D721Med (cell line): ENCODE measurements at regions not wholly inside any gene's neighbourhood (a gene's known extent, or its start where the extent isn't known, plus 50 kb on each side); places are given as distances from the start of the nearest gene placed in this dataset.

Experiments
- DNase-seq: peaks from one replicate; pipeline ENCODE4 v3.0.0; 2011; ENCODE audit warnings: low spot score; ENCODE audit not compliant: insufficient read length
- FAIRE-seq: peaks from 2 replicates; lab custom pipeline; 2011; peaks lifted over from hg19 to GRCh38; lab: Jason Lieb, UNC
- CTCF ChIP-seq: IDR thresholded peaks from 2 replicates; pipeline ENCODE4 v1.5.1; 2012; ENCODE audit warnings: mild to moderate bottlenecking, control low read depth; ENCODE audit not compliant: insufficient read depth; ENCODE audit errors: missing control alignments

- DNase-seq: no peak
- FAIRE-seq: no peak
- no peak for TF ChIP-seq CTCF
These were observed 50.2 kb upstream of the TPM1 start for GRCh38 chr15:62992302-62992701.
